Activated B cell treated with CpG ODN at 0.5 μM for 24 hours (primary cell): ENCODE measurements at regions not wholly inside any gene's neighbourhood (a gene's known extent, or its start where the extent isn't known, plus 50 kb on each side); places are given as distances from the start of the nearest gene placed in this dataset.

Source experiments
- ATAC-seq: fragments of 200-7000 bp; cut with Tn5 transposase; one replicate; pipeline ENCODE4 v1.10.0; 2021; ENCODE audit warnings: low read depth, mild to moderate bottlenecking, moderate library complexity
- CTCF ChIA-PET: fragments of 350-600 bp; sonication (Branson Sonifier 250); formaldehyde crosslinking; loops from one replicate; lab custom pipeline; 2021; ENCODE audit warnings: antibody characterized with exemption; lab: Charles Lee
- POLR2A ChIA-PET: fragments of 350-600 bp; sonication (Branson Sonifier 250); formaldehyde crosslinking; loops from one replicate; lab custom pipeline; 2021; ENCODE audit warnings: antibody characterized with exemption; lab: Charles Lee
- DNase-seq: peaks from one replicate; pipeline ENCODE4 v3.0.0; 2022
- H3K27ac Mint-ChIP-seq: one replicate; pipeline ENCODE4 v1.8.0; 2020; ENCODE audit warnings: mixed read lengths
- H3K27me3 Mint-ChIP-seq: one replicate; pipeline ENCODE4 v1.8.0; 2021; ENCODE audit warnings: mixed read lengths
- H3K36me3 Mint-ChIP-seq: one replicate; pipeline ENCODE4 v1.8.0; 2021; ENCODE audit warnings: low read depth, mixed read lengths
- H3K4me1 Mint-ChIP-seq: one replicate; pipeline ENCODE4 v1.8.0; 2021; ENCODE audit warnings: mixed read lengths
- H3K4me3 Mint-ChIP-seq: one replicate; pipeline ENCODE4 v1.8.0; 2020; ENCODE audit warnings: mild to moderate bottlenecking, mixed read lengths
- H3K9me3 Mint-ChIP-seq: one replicate; pipeline ENCODE4 v1.8.0; 2020; ENCODE audit warnings: mixed read lengths
- CTCF ChIP-seq: fragments of 200-600 bp; IDR thresholded peaks from one replicate; pipeline ENCODE4 v1.8.0; 2022; ENCODE audit warnings: antibody characterized with exemption, mild to moderate bottlenecking
- intact Hi-C: fragments of 100-400 bp; cut with micrococcal nuclease; formaldehyde crosslinking; loops from one replicate; pipeline ENCODE4 v1.15.1; 2024

GRCh38 chr2:83475371-83475770 lies 983.7 kb downstream of the SUCLG1 start:
- DNase-seq (no peak), ATAC-seq (no peak)
- ChIA-PET POLR2A (no interaction called here), CTCF (no interaction called here)
- H3K36me3 Mint-ChIP-seq: no peaks in the 10 kb centered on the region
- peaks cover 3% of the 10 kb centered on the region for H3K9me3 Mint-ChIP-seq
- H3K4me1 Mint-ChIP-seq: no peaks in the 10 kb centered on the region
- no peak overlapping the region for H3K4me3 Mint-ChIP-seq
- intact Hi-C loops: no loop called here
- H3K27me3 Mint-ChIP-seq: no peaks in the 10 kb centered on the region
- no peak for TF ChIP-seq CTCF
- no peak overlapping the region for H3K27ac Mint-ChIP-seq

- Mint-ChIP-seq H3K36me3 (no peaks in the 10 kb centered on the region), H3K27me3 (no peaks in the 10 kb centered on the region), H3K9me3 (peaks cover 5% of the 10 kb centered on the region), H3K4me3 (no peak overlapping the region), H3K27ac (no peak overlapping the region), H3K4me1 (no peaks in the 10 kb centered on the region)
- DNase-seq: no peak
- no peak for TF ChIP-seq CTCF
- no peak for ATAC-seq
- intact Hi-C loops: no loop called here
- POLR2A ChIA-PET: no interaction called here
- CTCF ChIA-PET: no interaction called here
These were observed 987.4 kb downstream of the SUCLG1 start for GRCh38 chr2:83471655-83472054.

- POLR2A ChIA-PET: no interaction called here
- Mint-ChIP-seq H3K9me3 (peaks cover 5% of the 10 kb centered on the region), H3K4me1 (no peaks in the 10 kb centered on the region), H3K27me3 (no peaks in the 10 kb centered on the region), H3K36me3 (no peaks in the 10 kb centered on the region), H3K4me3 (no peak overlapping the region), H3K27ac (no peak overlapping the region)
- CTCF ChIA-PET: no interaction called here
- DNase-seq (no peak), ATAC-seq (no peak)
- TF ChIP-seq CTCF: no peak
- intact Hi-C loops: no loop called here
These were observed 988.2 kb downstream of the SUCLG1 start for GRCh38 chr2:83470928-83471327.

GRCh38 chr2:83464444-83464843 lies 994.6 kb downstream of the SUCLG1 start:
- intact Hi-C loops: no loop called here
- DNase-seq: no peak
- Mint-ChIP-seq H3K36me3 (no peaks in the 10 kb centered on the region), H3K4me1 (no peaks in the 10 kb centered on the region), H3K9me3 (peaks cover 4% of the 10 kb centered on the region), H3K4me3 (no peak overlapping the region), H3K27me3 (no peaks in the 10 kb centered on the region), H3K27ac (no peak overlapping the region)
- no peak for ATAC-seq
- CTCF ChIA-PET: no interaction called here
- POLR2A ChIA-PET: no interaction called here
- no peak for TF ChIP-seq CTCF

GRCh38 chr2:83462881-83463280 lies 996.2 kb downstream of the SUCLG1 start:
- H3K4me1 Mint-ChIP-seq: no peaks in the 10 kb centered on the region
- intact Hi-C loops: no loop called here
- H3K27ac Mint-ChIP-seq: no peak overlapping the region
- ChIA-PET POLR2A (no interaction called here), CTCF (no interaction called here)
- peaks cover 4% of the 10 kb centered on the region for H3K9me3 Mint-ChIP-seq
- H3K27me3 Mint-ChIP-seq: no peaks in the 10 kb centered on the region
- no peaks in the 10 kb centered on the region for H3K36me3 Mint-ChIP-seq
- no peak overlapping the region for H3K4me3 Mint-ChIP-seq
- ATAC-seq (no peak), DNase-seq (no peak)
- TF ChIP-seq CTCF: no peak
